ENCODE measurements at regions not wholly inside any gene's neighbourhood (a gene's known extent, or its start where the extent isn't known, plus 50 kb on each side); places are given as distances from the start of the nearest gene placed in this dataset.

GRCh38 chr5:74409166-74409706 lies 231.3 kb downstream of the ENC1 start:
- Mint-ChIP-seq H3K4me1 (ENCODE audit: low read depth) (no peaks in the 10 kb centered on the region), H3K9me3 (ENCODE audit: low read depth) (no peaks in the 10 kb centered on the region), H3K36me3 (ENCODE audit: low read depth) (no peaks in the 10 kb centered on the region), H3K4me3 (ENCODE audit: unreplicated experiment) (no peak overlapping the region), H3K27me3 (ENCODE audit: low read depth) (no peaks in the 10 kb centered on the region), H3K27ac (ENCODE audit: unreplicated experiment) (no peak overlapping the region)
- no peak for TF ChIP-seq CTCF (IDR thresholded peaks at IDR 0.05)
- DNase-seq (ENCODE audit: low spot score) = no peak

GRCh38 chr5:74408150-74409043 lies 232.1 kb downstream of the ENC1 start:
- Mint-ChIP-seq H3K36me3 (ENCODE audit: low read depth) (no peaks in the 10 kb centered on the region), H3K9me3 (ENCODE audit: low read depth) (no peaks in the 10 kb centered on the region), H3K27ac (ENCODE audit: unreplicated experiment) (no peak overlapping the region), H3K27me3 (ENCODE audit: low read depth) (no peaks in the 10 kb centered on the region), H3K4me1 (ENCODE audit: low read depth) (no peaks in the 10 kb centered on the region), H3K4me3 (ENCODE audit: unreplicated experiment) (no peak overlapping the region)
- DNase-seq (ENCODE audit: low spot score) = no peak
- no peak for TF ChIP-seq CTCF (IDR thresholded peaks at IDR 0.05)

- H3K4me1 Mint-ChIP-seq (ENCODE audit: low read depth) = peaks cover 2% of the 10 kb centered on the region
- no peak for TF ChIP-seq CTCF (IDR thresholded peaks at IDR 0.05)
- no peak for DNase-seq (ENCODE audit: low spot score)
- H3K27ac Mint-ChIP-seq (ENCODE audit: unreplicated experiment) = no peak overlapping the region
- H3K27me3 Mint-ChIP-seq (ENCODE audit: low read depth) = no peaks in the 10 kb centered on the region
- H3K36me3 Mint-ChIP-seq (ENCODE audit: low read depth) = no peaks in the 10 kb centered on the region
- H3K4me3 Mint-ChIP-seq (ENCODE audit: unreplicated experiment) = no peak overlapping the region
- no peaks in the 10 kb centered on the region for H3K9me3 Mint-ChIP-seq (ENCODE audit: low read depth)
Observed at GRCh38 chr5:74407701-74408100, 232.8 kb downstream of the ENC1 start.

GRCh38 chr5:74406844-74407243 lies 233.7 kb downstream of the ENC1 start:
- Mint-ChIP-seq H3K27ac (ENCODE audit: unreplicated experiment) (no peak overlapping the region), H3K36me3 (ENCODE audit: low read depth) (no peaks in the 10 kb centered on the region), H3K4me3 (ENCODE audit: unreplicated experiment) (no peak overlapping the region), H3K9me3 (ENCODE audit: low read depth) (no peaks in the 10 kb centered on the region), H3K27me3 (ENCODE audit: low read depth) (no peaks in the 10 kb centered on the region), H3K4me1 (ENCODE audit: low read depth) (peaks cover 9% of the 10 kb centered on the region)
- TF ChIP-seq CTCF (IDR thresholded peaks at IDR 0.05) = no peak
- DNase-seq (ENCODE audit: low spot score) = no peak

- no peaks in the 10 kb centered on the region for H3K27me3 Mint-ChIP-seq (ENCODE audit: low read depth)
- H3K27ac Mint-ChIP-seq (ENCODE audit: unreplicated experiment) = no peak overlapping the region
- H3K4me1 Mint-ChIP-seq (ENCODE audit: low read depth) = peaks cover 13% of the 10 kb centered on the region
- no peaks in the 10 kb centered on the region for H3K9me3 Mint-ChIP-seq (ENCODE audit: low read depth)
- no peak overlapping the region for H3K4me3 Mint-ChIP-seq (ENCODE audit: unreplicated experiment)
- TF ChIP-seq CTCF (IDR thresholded peaks at IDR 0.05) = no peak
- H3K36me3 Mint-ChIP-seq (ENCODE audit: low read depth) = no peaks in the 10 kb centered on the region
- no peak for DNase-seq (ENCODE audit: low spot score)
Observed at GRCh38 chr5:74405593-74405992, 234.9 kb downstream of the ENC1 start.
